K562 (cell line): ENCODE measurements at regions not wholly inside any gene's neighbourhood (a gene's known extent, or its start where the extent isn't known, plus 50 kb on each side); places are given as distances from the start of the nearest gene placed in this dataset.

Source experiments
- ATAC-seq: fragments of 200-7000 bp; cut with Tn5 transposase; 3 replicates; pipeline ENCODE4 v1.9.1; 2020; ENCODE audit warnings: moderate library complexity
- BruUV-seq: library from RNA; stranded (reverse); fragments of 400-500 nt; replicated peaks from 2 replicates; lab custom pipeline; 2021; lab: Mats Ljungman, UMichigan
- CTCF ChIA-PET: fragments of 300-600 bp; formaldehyde crosslinking; extraction: SDS; loops from one replicate; lab custom pipeline; 2021; ENCODE audit warnings: low intra/inter-chr PET ratio; lab: Yijun Ruan, JAX
- POLR2A ChIA-PET: fragments of 300-600, 350-650 bp; sonication (Branson Sonifier 250); formaldehyde crosslinking; extraction: SDS; loops from one replicate; lab custom pipeline; 2021; ENCODE audit warnings: antibody characterized with exemption, inconsistent platforms; lab: Yijun Ruan, JAX
- DNase-seq, 4 experiments: peaks; one replicate each; pipeline versions ENCODE4 v3.0.0 to v3.0.0-alpha.2; 2011 to 2018; ENCODE audit warnings: low spot score in 3 of 4, mixed read lengths in 3 of 4; ENCODE audit errors: extremely low read depth in 1 of 4
- FAIRE-seq: peaks from 2 replicates; lab custom pipeline; 2011; peaks lifted over from hg19 to GRCh38; lab: Jason Lieb, UNC
- H2AFZ ChIP-seq: 2 replicates; pipeline ENCODE4 v1.6.0; 2011; ENCODE audit warnings: low read depth, low read length, control low read depth, inconsistent platforms
- H3K27ac ChIP-seq: fragments of 200-600 bp; 3 replicates; pipeline ENCODE4 v1.8.0; 2011; ENCODE audit warnings: low read depth, mild to moderate bottlenecking, control low read depth, inconsistent platforms, low read length, moderate library complexity, mixed read lengths; ENCODE audit errors: extremely low read depth
- H3K27me3 ChIP-seq, 2 experiments: fragments of 300-600 bp in 1 of 2; 2 replicates in 1 of 2; 3 replicates in 1 of 2; pipeline versions ENCODE4 v1.6.0 to v1.8.0; 2011; ENCODE audit warnings: inconsistent platforms in 2 of 2, low read length in 2 of 2, mild to moderate bottlenecking in 1 of 2, mixed read lengths in 1 of 2, moderate library complexity in 1 of 2; ENCODE audit not compliant: control insufficient read depth in 2 of 2, insufficient read depth in 2 of 2
- H3K36me3 ChIP-seq: fragments of 300-600 bp; 3 replicates; pipeline ENCODE4 v1.8.0; 2011; ENCODE audit warnings: mild to moderate bottlenecking, low read length, inconsistent platforms; ENCODE audit not compliant: control insufficient read depth, insufficient read depth
- H3K4me1 ChIP-seq, 2 experiments: fragments of 200-600 bp in 1 of 2; replicated peaks in 1 of 2; 2 replicates in 1 of 2; 3 replicates in 1 of 2; pipeline versions ENCODE4 v1.5.1 to v1.8.0; 2011; ENCODE audit warnings: inconsistent platforms in 2 of 2, low read length in 2 of 2, mild to moderate bottlenecking in 1 of 2, mixed read lengths in 1 of 2, moderate library complexity in 1 of 2; ENCODE audit not compliant: control insufficient read depth in 2 of 2, insufficient read depth in 2 of 2
- H3K4me2 ChIP-seq: 2 replicates; pipeline ENCODE4 v1.6.1; 2011; ENCODE audit warnings: low read length, control low read depth, inconsistent platforms, mixed read lengths; ENCODE audit not compliant: insufficient read depth
- H3K4me3 ChIP-seq: fragments of 200-600 bp; sonication (generic), shearing (Covaris generic); 2 replicates; pipeline ENCODE4 v1.5.1; 2016; ENCODE audit warnings: control low read depth, inconsistent platforms
- H3K79me2 ChIP-seq: fragments of 200-600 bp; 3 replicates; pipeline ENCODE4 v1.8.0; 2011; ENCODE audit warnings: low read length, inconsistent platforms; ENCODE audit not compliant: control insufficient read depth, insufficient read depth
- H3K9ac ChIP-seq, 2 experiments: 2 replicates each; pipeline versions ENCODE4 v1.6.0 to v1.6.1; 2011; ENCODE audit warnings: low read depth in 2 of 2, low read length in 2 of 2, control low read depth in 1 of 2, inconsistent platforms in 1 of 2, mild to moderate bottlenecking in 1 of 2, mixed read lengths in 1 of 2; ENCODE audit not compliant: insufficient read depth in 1 of 2
- H3K9me1 ChIP-seq: one replicate; pipeline ENCODE4 v1.6.0; 2011; ENCODE audit warnings: inconsistent platforms, mild to moderate bottlenecking, low read length, moderate library complexity; ENCODE audit not compliant: control insufficient read depth, insufficient read depth
- H3K9me3 ChIP-seq: replicated peaks from 2 replicates; pipeline ENCODE4 v1.5.1; 2011; ENCODE audit warnings: low read depth, low read length, inconsistent platforms; ENCODE audit not compliant: control insufficient read depth, insufficient read depth
- H4K20me1 ChIP-seq: replicated peaks from 2 replicates; pipeline ENCODE4 v1.6.1; 2011; ENCODE audit warnings: low read length, inconsistent platforms, mixed read lengths; ENCODE audit not compliant: control insufficient read depth, insufficient read depth
- BRCA1 ChIP-seq, 2 experiments: fragments of 450-650 bp in 1 of 2; sonication (generic) in 1 of 2; formaldehyde crosslinking in 1 of 2; IDR thresholded peaks; 2 replicates each; pipeline versions ENCODE4 v1.5.0 to v1.6.1; 2017 to 2020; ENCODE audit warnings: mild to moderate bottlenecking in 1 of 2, missing genetic modification reagents in 1 of 2
- CBFA2T3 ChIP-seq: fragments of 450-650 bp; IDR thresholded peaks from 2 replicates; pipeline ENCODE4 v1.6.1; 2017
- CHAMP1 ChIP-seq: fragments of 450-650 bp; IDR thresholded peaks from 2 replicates; pipeline ENCODE4 v1.6.1; 2016; ENCODE audit warnings: mild to moderate bottlenecking
- EP400 ChIP-seq: fragments of 450-650 bp; IDR thresholded peaks from 2 replicates; pipeline ENCODE4 v1.6.1; 2017; ENCODE audit warnings: antibody characterized with exemption, mild to moderate bottlenecking, moderate library complexity
- HDAC8 ChIP-seq: fragments of 450-650 bp; IDR thresholded peaks from 2 replicates; pipeline ENCODE4 v1.6.1; 2016; ENCODE audit warnings: mild to moderate bottlenecking, missing genetic modification characterization, moderate library complexity, missing compliant biosample characterization
- PPARD ChIP-seq: fragments of 250-450 bp; sonication (Bioruptor Pico); IDR thresholded peaks from 2 replicates; pipeline ENCODE4 v1.8.0; 2022; ENCODE audit warnings: inconsistent platforms, mild to moderate bottlenecking, moderate library complexity
- RAD21 ChIP-seq, 2 experiments: fragments of 250-450 bp in 1 of 2; fragments of 450-650 bp in 1 of 2; sonication (Bioruptor Pico) in 1 of 2; formaldehyde crosslinking in 1 of 2; IDR thresholded peaks in 1 of 2; conservative IDR thresholded peaks in 1 of 2; 2 replicates each; pipeline versions ENCODE4 v1.4.0 to v1.8.0; 2020 to 2022; ENCODE audit warnings: mild to moderate bottlenecking in 2 of 2, moderate library complexity in 1 of 2
- RFX7 ChIP-seq: fragments of 250-450 bp; sonication (Bioruptor Pico); IDR thresholded peaks from 2 replicates; pipeline ENCODE4 v1.5.1; 2021; ENCODE audit warnings: mild to moderate bottlenecking
- SRSF9 ChIP-seq: fragments of 200-400 bp; formaldehyde crosslinking; IDR thresholded peaks from 2 replicates; pipeline ENCODE4 v1.6.1; 2017; ENCODE audit warnings: low read depth, low read length, borderline replicate concordance
- TSC22D4 ChIP-seq: fragments of 450-650 bp; IDR thresholded peaks from 2 replicates; pipeline ENCODE4 v1.6.1; 2016; ENCODE audit warnings: missing genetic modification characterization, missing biosample characterization, control low read depth
- ZNF384 ChIP-seq: IDR thresholded peaks from 2 replicates; pipeline ENCODE4 v1.6.1; 2012; ENCODE audit warnings: low read depth, low read length, improper control_type of control experiment
- ZNF586 ChIP-seq: fragments of 450-650 bp; formaldehyde crosslinking; conservative IDR thresholded peaks from 2 replicates; pipeline ENCODE4 v1.4.0; 2020; ENCODE audit warnings: mild to moderate bottlenecking, moderate library complexity
- ZNF639 ChIP-seq, 2 experiments: fragments of 200-800 bp in 1 of 2; sonication (Bioruptor generic) in 1 of 2; sonication (generic) in 1 of 2; formaldehyde crosslinking in 1 of 2; IDR thresholded peaks in 1 of 2; conservative IDR thresholded peaks in 1 of 2; 2 replicates each; pipeline versions ENCODE4 v1.5.0 to v1.6.1; 2016 to 2020; ENCODE audit warnings: missing compliant biosample characterization in 1 of 2, missing genetic modification characterization in 1 of 2, missing genetic modification reagents in 1 of 2
- WGBS: fragments of 100-300 bp; shearing (Covaris generic); methylation state at CpG from one replicate; pipeline ENCODE4 v1.1.6; 2016; ENCODE audit warnings: low coverage, mixed read lengths; ENCODE audit not compliant: insufficient coverage; ENCODE audit errors: missing lambda C conversion rate; 5-methylcytosine and 5-hydroxymethylcytosine counted together
- in situ Hi-C: fragments of 300-500 bp; cut with MboI; formaldehyde crosslinking; loops from 4 replicates; pipeline ENCODE4 v1.15.0; 2018; ENCODE audit warnings: inconsistent platforms, mixed read lengths
- intact Hi-C: fragments of 100-400 bp; cut with micrococcal nuclease; formaldehyde crosslinking; loops from 2 replicates; pipeline ENCODE4 v1.14.2; 2022

GRCh38 chr2:238966072-238966937, 118.4 kb downstream of the TWIST2 start:
- intact Hi-C loops, result no loop called here
- H3K4me1 ChIP-seq, result peaks cover 0 to 6% of the 10 kb centered on the region in 2 experiments; a peak in 1 of 5 replicates
- ATAC-seq, result no peak
- H3K27me3 ChIP-seq, result peaks cover 2 to 38% of the 10 kb centered on the region in 2 experiments; a peak in 2 of 5 replicates
- H3K27ac ChIP-seq, result no peak overlapping the region
- H2AFZ ChIP-seq, result no peak overlapping the region
- DNase-seq, result no peak
- H4K20me1 ChIP-seq, result no peaks in the 10 kb centered on the region
- no peaks in the 10 kb centered on the region for H3K36me3 ChIP-seq
- WGBS, result 6% methylated on average over 19 of the region's 46 CpGs
- no peak for FAIRE-seq
- in situ Hi-C loops, result no loop called here
- H3K4me3 ChIP-seq, result no peak overlapping the region
- ChIA-PET CTCF (no interaction called here), POLR2A (no interaction called here)
- H3K9ac ChIP-seq, result no peak overlapping the region
- BruUV-seq, result no TSS peak
- no peak overlapping the region for H3K4me2 ChIP-seq
- no peaks in the 10 kb centered on the region for H3K9me3 ChIP-seq
- TF ChIP-seq SRSF9, result no peak
- TF ChIP-seq BRCA1 (IDR thresholded peaks at IDR 0.05), result no peak
- no peak for TF ChIP-seq BRCA1 (CRISPR knock-in tag; IDR thresholded peaks at IDR 0.05)
- no peak for TF ChIP-seq RAD21 (CRISPR knock-in tag; conservative IDR thresholded peaks at IDR 0.05 in 1 of 2, IDR thresholded peaks at IDR 0.05 in 1 of 2)
- TF ChIP-seq ZNF639 (CRISPR knock-in tag; conservative IDR thresholded peaks at IDR 0.05 in 1 of 2, IDR thresholded peaks at IDR 0.05 in 1 of 2), result no peak
- no peak for TF ChIP-seq CHAMP1
- TF ChIP-seq RFX7 (CRISPR knock-in tag), result no peak
- no peak for TF ChIP-seq HDAC8 (tag)
- no peak for TF ChIP-seq ZNF384
- TF ChIP-seq EP400, result no peak
- TF ChIP-seq ZNF586 (CRISPR knock-in tag), result no peak
- no peak for TF ChIP-seq PPARD (CRISPR knock-in tag)
- no peak for TF ChIP-seq CBFA2T3
- TF ChIP-seq TSC22D4 (tag), result no peak
- no peaks in the 10 kb centered on the region for H3K9me1 ChIP-seq
- H3K79me2 ChIP-seq, result no peaks in the 10 kb centered on the region
